Upper lobe of left lung (tissue), 4 donors: ENCODE measurements at regions not wholly inside any gene's neighbourhood (a gene's known extent, or its start where the extent isn't known, plus 50 kb on each side); places are given as distances from the start of the nearest gene placed in this dataset.

Source experiments
- CTCF ChIP-seq, 6 experiments: fragments of 450-650 bp in 4 of 6; fragments of 200-600 bp in 2 of 6; sonication (generic) in 2 of 6; IDR thresholded peaks; one replicate each; pipeline ENCODE4 v1.5.1; 2016 to 2019; ENCODE audit warnings: antibody characterized with exemption in 6 of 6
- POLR2A ChIP-seq, 4 donors: fragments of 450-650 bp; IDR thresholded peaks; one replicate each; pipeline ENCODE4 v1.5.1; 2016 to 2017; ENCODE audit warnings: antibody characterized with exemption in 4 of 4, mild to moderate bottlenecking in 2 of 4

- TF ChIP-seq CTCF (IDR thresholded peaks at IDR 0.05) (no peak), POLR2A (IDR thresholded peaks at IDR 0.05) (no peak)
Observed at GRCh38 chr7:77476871-77477270, 60.2 kb upstream of the PTPN12 start.
